HG03439 (cell line): ENCODE measurements at regions not wholly inside any gene's neighbourhood (a gene's known extent, or its start where the extent isn't known, plus 50 kb on each side); places are given as distances from the start of the nearest gene placed in this dataset.
A peak's percentile ranks its signal among the peaks of the same experiment; 100 is the strongest.
"Not testable (repeated sequence)": the region's sequence is repeated elsewhere in the genome, so short reads cannot be mapped to it uniquely, and the experiment has no call there.

Source experiments
- ATAC-seq: cut with Tn5 transposase; IDR thresholded peaks from one replicate; pipeline ENCODE4 v1.9.1; 2021; ENCODE audit warnings: mild to moderate bottlenecking, moderate library complexity; ENCODE audit not compliant: unreplicated experiment

- no peak for ATAC-seq
Measured at GRCh38 chr18:46226461-46226860, 122.3 kb downstream of the HAUS1 start.

GRCh38 chr18:46229641-46230040 lies 125.5 kb downstream of the HAUS1 start:
- not testable (repeated sequence) for ATAC-seq

GRCh38 chr18:46236156-46236555 lies 132.0 kb downstream of the HAUS1 start:
- no peak for ATAC-seq

- no peak for ATAC-seq
Measured at GRCh38 chr18:46237891-46238290, 133.7 kb downstream of the HAUS1 start.

GRCh38 chr18:46239549-46239948 lies 135.4 kb downstream of the HAUS1 start:
- ATAC-seq: no peak

GRCh38 chr18:46239998-46240397 lies 135.8 kb downstream of the HAUS1 start:
- no peak for ATAC-seq

GRCh38 chr18:46241393-46241792 lies 137.2 kb downstream of the HAUS1 start:
- not testable (repeated sequence) for ATAC-seq

GRCh38 chr18:46242183-46242582 lies 138.0 kb downstream of the HAUS1 start:
- ATAC-seq: no peak

GRCh38 chr18:46243095-46243494 lies 138.9 kb downstream of the HAUS1 start:
- ATAC-seq: no peak

- ATAC-seq: no peak
Measured at GRCh38 chr18:46243673-46244072, 139.5 kb downstream of the HAUS1 start.

GRCh38 chr18:46246101-46246500 lies 141.9 kb downstream of the HAUS1 start:
- no peak for ATAC-seq

GRCh38 chr18:46247942-46248341 lies 143.8 kb downstream of the HAUS1 start:
- ATAC-seq: no peak

- peak; percentile 94 for ATAC-seq
Measured at GRCh38 chr18:46250084-46250811, 146.1 kb downstream of the HAUS1 start.

GRCh38 chr18:46250812-46251173 lies 146.6 kb downstream of the HAUS1 start:
- ATAC-seq: no peak

GRCh38 chr18:46252759-46253158 lies 148.6 kb downstream of the HAUS1 start:
- no peak for ATAC-seq

- no peak for ATAC-seq
Measured at GRCh38 chr18:46253498-46253897, 149.3 kb downstream of the HAUS1 start.

- no peak for ATAC-seq
Measured at GRCh38 chr18:46256078-46256477, 151.9 kb downstream of the HAUS1 start.

GRCh38 chr18:46257366-46257765 lies 153.2 kb downstream of the HAUS1 start:
- no peak for ATAC-seq

GRCh38 chr18:46260016-46260878 lies 156.1 kb downstream of the HAUS1 start:
- no peak for ATAC-seq

- ATAC-seq: no peak
Measured at GRCh38 chr18:46260879-46261143, 156.6 kb downstream of the HAUS1 start.

GRCh38 chr18:46261799-46262198 lies 157.6 kb downstream of the HAUS1 start:
- no peak for ATAC-seq

GRCh38 chr18:46262856-46263255 lies 158.7 kb downstream of the HAUS1 start:
- ATAC-seq: no peak
